NCI-H146 treated with DMSO at 0.1 percent for 48 hours (cell line): ENCODE measurements at regions not wholly inside any gene's neighbourhood (a gene's known extent, or its start where the extent isn't known, plus 50 kb on each side); places are given as distances from the start of the nearest gene placed in this dataset.
"Not testable (repeated sequence)": the region's sequence is repeated elsewhere in the genome, so short reads cannot be mapped to it uniquely, and the experiment has no call there.

ENCODE experiments used
- DNase-seq: peaks from one replicate; lab custom pipeline; 2025; ENCODE audit not compliant: unreplicated experiment; lab: John Stamatoyannopoulos, UW

- DNase-seq = not testable (repeated sequence)
Measured at GRCh38 chr16:18152832-18153231, 183.7 kb downstream of the NPIPA8 start.

- not testable (repeated sequence) for DNase-seq
Measured at GRCh38 chr16:18148132-18148531, 188.4 kb downstream of the NPIPA8 start.

- DNase-seq = not testable (repeated sequence)
Measured at GRCh38 chr16:18146601-18147142, 189.9 kb downstream of the NPIPA8 start.

- DNase-seq = not testable (repeated sequence)
Measured at GRCh38 chr16:18142066-18142465, 194.5 kb downstream of the NPIPA8 start.

GRCh38 chr16:18136288-18136687 is 200.2 kb downstream of the NPIPA8 start:
- DNase-seq = not testable (repeated sequence)

- DNase-seq = not testable (repeated sequence)
Measured at GRCh38 chr16:18135024-18135423, 201.5 kb downstream of the NPIPA8 start.

- DNase-seq = not testable (repeated sequence)
Measured at GRCh38 chr16:18131587-18131986, 204.9 kb downstream of the NPIPA8 start.

GRCh38 chr16:18130478-18131120 is 205.9 kb downstream of the NPIPA8 start:
- not testable (repeated sequence) for DNase-seq

GRCh38 chr16:18127033-18127432 is 209.5 kb downstream of the NPIPA8 start:
- not testable (repeated sequence) for DNase-seq

- DNase-seq = not testable (repeated sequence)
Measured at GRCh38 chr16:18119092-18119491, 217.4 kb downstream of the NPIPA8 start.

GRCh38 chr16:18118684-18119083 is 217.9 kb downstream of the NPIPA8 start:
- not testable (repeated sequence) for DNase-seq

- DNase-seq = not testable (repeated sequence)
Measured at GRCh38 chr16:18118071-18118470, 218.5 kb downstream of the NPIPA8 start.

GRCh38 chr16:18104412-18104811 is 232.1 kb downstream of the NPIPA8 start:
- DNase-seq = not testable (repeated sequence)

- DNase-seq = not testable (repeated sequence)
Measured at GRCh38 chr16:18101077-18101476, 235.5 kb downstream of the NPIPA8 start.

- DNase-seq = not testable (repeated sequence)
Measured at GRCh38 chr16:18092605-18093004, 243.9 kb downstream of the NPIPA8 start.

- not testable (repeated sequence) for DNase-seq
Measured at GRCh38 chr16:18080658-18081363, 255.7 kb downstream of the NPIPA8 start.

GRCh38 chr16:18077910-18078309 is 258.6 kb downstream of the NPIPA8 start:
- not testable (repeated sequence) for DNase-seq

- DNase-seq = no peak
Measured at GRCh38 chr16:18072161-18072560, 264.4 kb downstream of the NPIPA8 start.

- DNase-seq = no peak
Measured at GRCh38 chr16:18069683-18070082, 266.9 kb downstream of the NPIPA8 start.

GRCh38 chr16:18068477-18068876 is 268.1 kb downstream of the NPIPA8 start:
- no peak for DNase-seq

- DNase-seq = no peak
Measured at GRCh38 chr16:18062713-18063112, 273.8 kb downstream of the NPIPA8 start.

GRCh38 chr16:18060351-18060750 is 276.2 kb downstream of the NPIPA8 start:
- no peak for DNase-seq
